ENCODE measurements at regions not wholly inside any gene's neighbourhood (a gene's known extent, or its start where the extent isn't known, plus 50 kb on each side); places are given as distances from the start of the nearest gene placed in this dataset.

GRCh38 chrX:107502316-107502715, 52.9 kb downstream of the FRMPD3 start:
- no peak for DNase-seq

- no peak for DNase-seq
Observed at GRCh38 chrX:107504006-107504405, 54.6 kb downstream of the FRMPD3 start.

- no peak for DNase-seq
Observed at GRCh38 chrX:107505223-107505622, 55.8 kb downstream of the FRMPD3 start.

GRCh38 chrX:107506596-107507031, 57.2 kb downstream of the FRMPD3 start:
- no peak for DNase-seq

- DNase-seq: no peak
Observed at GRCh38 chrX:107507093-107507743, 57.8 kb downstream of the FRMPD3 start.

GRCh38 chrX:107507744-107508117, 58.3 kb downstream of the FRMPD3 start:
- DNase-seq: no peak

- no peak for DNase-seq
Observed at GRCh38 chrX:107508925-107509324, 59.5 kb downstream of the FRMPD3 start.

- DNase-seq: no peak
Observed at GRCh38 chrX:107514944-107515343, 65.5 kb downstream of the FRMPD3 start.

GRCh38 chrX:107521877-107522586, 72.6 kb downstream of the FRMPD3 start:
- DNase-seq: no peak

- DNase-seq: no peak
Observed at GRCh38 chrX:107522901-107523300, 73.4 kb downstream of the FRMPD3 start.

GRCh38 chrX:107526141-107526540, 76.7 kb downstream of the FRMPD3 start:
- no peak for DNase-seq

- DNase-seq: no peak
Observed at GRCh38 chrX:107530141-107530540, 80.7 kb downstream of the FRMPD3 start.

GRCh38 chrX:107537815-107538214, 88.4 kb downstream of the FRMPD3 start:
- DNase-seq: peak; percentile 39 to 54

- DNase-seq: no peak
Observed at GRCh38 chrX:107541244-107541643, 87.1 kb upstream of the PRPS1 start.

- DNase-seq: no peak
Observed at GRCh38 chrX:107542040-107542439, 86.3 kb upstream of the PRPS1 start.

GRCh38 chrX:107542500-107542899, 85.8 kb upstream of the PRPS1 start:
- DNase-seq: no peak

GRCh38 chrX:107547621-107548020, 80.7 kb upstream of the PRPS1 start:
- DNase-seq: no peak

- DNase-seq: no peak
Observed at GRCh38 chrX:107548775-107549174, 79.5 kb upstream of the PRPS1 start.

GRCh38 chrX:107549504-107549903, 78.8 kb upstream of the PRPS1 start:
- DNase-seq: peak in 1 of 2 experiments; percentile 24

GRCh38 chrX:107551546-107551945, 76.8 kb upstream of the PRPS1 start:
- DNase-seq: no peak

GRCh38 chrX:107552930-107553329, 75.4 kb upstream of the PRPS1 start:
- DNase-seq: no peak

- DNase-seq: no peak
Observed at GRCh38 chrX:107556967-107557366, 71.3 kb upstream of the PRPS1 start.

- DNase-seq: no peak
Observed at GRCh38 chrX:107559506-107559905, 68.8 kb upstream of the PRPS1 start.

GRCh38 chrX:107560041-107560440, 68.3 kb upstream of the PRPS1 start:
- no peak for DNase-seq

GRCh38 chrX:107560980-107561379, 67.3 kb upstream of the PRPS1 start:
- DNase-seq: no peak

Measured in activated T-cell treated with anti-CD3 and anti-CD28 coated beads, Interleukin-2, amount 50 U/mL, for 48 hours (primary cell).